Limb (tissue), 2 donors: ENCODE measurements at regions not wholly inside any gene's neighbourhood (a gene's known extent, or its start where the extent isn't known, plus 50 kb on each side); places are given as distances from the start of the nearest gene placed in this dataset.
"Not testable (repeated sequence)": the region's sequence is repeated elsewhere in the genome, so short reads cannot be mapped to it uniquely, and the experiment has no call there.

ENCODE experiments used
- DNase-seq, 2 donors: peaks; one replicate each; pipeline ENCODE4 v3.0.0-alpha.2; 2016; ENCODE audit errors: extremely low spot score in 2 of 2

DNA sequence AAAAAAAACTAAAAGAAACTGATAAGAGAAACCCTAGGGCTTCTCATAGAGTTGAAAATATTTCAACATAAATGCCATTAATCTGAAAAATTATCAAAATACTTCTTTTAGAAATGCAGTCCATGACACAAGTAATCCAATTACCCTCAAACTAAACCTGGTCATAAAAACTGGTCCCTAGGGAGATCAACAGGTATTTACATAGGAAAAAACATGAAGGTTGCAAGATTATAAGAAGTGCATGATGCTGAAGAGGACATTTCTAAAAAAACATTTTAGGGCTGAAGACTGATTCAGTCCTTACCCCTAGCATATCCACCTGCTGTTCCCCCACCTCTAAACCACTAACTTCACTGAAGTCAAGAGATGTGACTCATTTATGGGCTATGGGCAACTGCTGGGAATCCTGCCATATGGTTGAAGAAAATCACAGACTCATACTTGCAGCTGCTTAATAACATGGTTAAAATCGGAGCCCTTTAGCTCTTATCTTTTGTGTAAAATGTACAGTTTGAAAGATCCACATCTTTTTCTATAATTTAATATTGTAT, 131.0 kb upstream of the RUNX1 start:
- DNase-seq = no peak

DNA sequence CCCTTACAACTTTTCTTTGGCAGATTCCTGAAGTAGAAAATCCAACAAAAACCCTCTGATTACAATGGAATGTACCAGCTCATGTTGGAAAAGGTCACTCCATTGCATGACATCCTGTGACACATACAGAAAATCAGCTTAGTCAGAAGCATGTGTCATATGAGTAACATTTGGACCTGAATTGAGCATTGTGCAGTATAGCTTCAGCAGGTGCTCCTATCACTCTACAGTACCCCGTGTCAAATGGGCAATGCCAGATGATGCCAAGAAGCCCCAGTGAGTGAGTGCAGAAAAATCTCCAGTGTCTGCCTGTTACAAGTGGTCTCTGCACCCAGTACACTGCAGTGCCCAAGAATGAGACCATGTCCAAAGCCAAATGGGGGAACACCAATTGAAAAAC, 129.7 kb upstream of the RUNX1 start:
- DNase-seq = peak in 1 of 2 donors; percentile 34

DNA sequence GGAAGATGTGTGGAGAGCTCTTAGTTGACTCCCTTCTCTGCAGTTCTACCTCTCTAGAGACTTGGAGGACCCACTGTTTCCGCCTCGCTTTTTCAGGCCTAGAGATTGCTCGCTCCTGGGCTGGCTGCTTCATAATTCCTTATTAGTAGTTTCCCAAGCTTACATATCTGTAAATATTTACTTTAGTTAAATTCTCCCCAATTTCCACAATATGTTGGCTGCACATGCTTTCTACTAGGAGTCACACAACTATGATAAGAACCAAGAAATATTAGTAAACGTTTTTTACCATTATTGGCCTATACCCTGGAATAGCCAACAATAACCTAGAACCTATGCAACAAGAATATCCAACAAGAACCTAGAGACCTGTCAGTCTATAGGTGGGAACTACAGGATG, 129.0 kb upstream of the RUNX1 start:
- DNase-seq = no peak

DNA sequence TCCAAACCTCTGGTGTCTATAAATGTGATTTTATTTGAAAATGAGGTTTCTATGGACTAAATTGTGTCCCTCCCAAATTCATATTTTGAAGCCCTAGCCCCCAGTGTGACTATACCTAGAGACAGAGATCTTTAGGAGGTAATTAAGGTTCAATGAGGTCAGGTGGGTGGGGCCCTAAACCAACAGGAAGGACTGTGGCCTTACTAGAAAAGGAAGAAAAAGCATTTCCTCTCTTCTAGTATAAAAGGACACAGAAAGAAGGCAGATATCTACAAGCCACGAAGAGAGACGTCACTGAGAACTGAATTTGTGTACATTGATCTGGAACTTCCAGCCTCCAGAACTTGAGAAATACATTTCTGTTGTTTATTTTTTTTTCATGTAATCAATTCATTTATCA, 123.1 kb upstream of the RUNX1 start:
- no peak for DNase-seq

DNA sequence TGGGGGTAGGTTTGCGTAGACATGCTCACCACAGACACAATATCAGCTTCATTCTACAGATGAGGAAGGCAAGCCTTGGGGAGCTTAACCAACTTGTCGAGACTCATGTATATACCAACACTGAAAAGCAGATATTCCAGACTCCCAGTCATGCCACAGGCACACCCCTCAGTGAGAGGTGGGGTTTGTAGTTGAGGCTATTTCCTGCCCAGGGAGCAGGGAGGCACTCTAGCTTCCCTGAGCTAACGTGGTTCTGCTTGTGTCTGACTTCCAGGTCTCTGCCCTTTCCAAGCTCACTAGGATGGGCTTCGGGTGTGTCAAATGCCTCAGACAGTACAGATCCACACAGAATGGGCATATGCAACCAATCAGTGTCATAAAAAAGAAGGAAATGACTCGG, 122.3 kb upstream of the RUNX1 start:
- no peak for DNase-seq

DNA sequence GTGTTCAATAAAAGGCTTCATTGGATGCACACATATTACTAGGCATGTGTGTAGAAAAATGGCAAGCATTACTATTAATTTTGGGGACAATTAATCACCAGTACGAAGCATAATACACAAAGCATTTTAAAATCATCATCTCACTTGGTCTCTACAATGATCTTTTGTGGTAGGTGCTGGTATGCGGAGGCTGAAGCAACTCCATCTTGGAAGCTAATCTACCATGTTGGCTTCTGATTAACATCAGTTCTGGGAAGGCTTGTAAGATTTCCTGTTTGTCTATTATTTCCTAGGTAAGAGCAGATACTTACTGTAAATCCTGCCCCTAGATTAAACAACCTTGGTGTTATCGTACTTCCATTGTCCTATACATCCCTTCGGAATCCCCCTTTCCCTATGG, 121.7 kb upstream of the RUNX1 start:
- DNase-seq = no peak

DNA sequence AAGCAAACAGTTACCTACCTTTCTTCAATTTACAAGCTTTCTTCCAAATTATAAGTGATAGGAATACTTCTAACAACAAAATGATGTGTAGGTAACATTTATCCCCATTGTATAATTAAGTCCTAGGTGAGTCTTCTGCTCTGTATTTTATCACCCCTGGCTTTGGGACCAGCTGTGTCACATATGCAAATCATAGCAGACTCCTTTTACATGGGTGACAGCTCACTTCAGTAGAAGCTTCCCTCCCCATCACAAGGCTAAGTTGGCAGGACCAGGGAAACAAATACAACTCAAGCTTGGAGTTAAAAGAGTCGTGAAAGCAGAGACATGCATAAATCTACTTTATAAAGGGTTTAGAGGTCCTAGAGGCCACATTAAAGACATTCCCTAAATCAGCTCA, 121.1 kb upstream of the RUNX1 start:
- no peak for DNase-seq

DNA sequence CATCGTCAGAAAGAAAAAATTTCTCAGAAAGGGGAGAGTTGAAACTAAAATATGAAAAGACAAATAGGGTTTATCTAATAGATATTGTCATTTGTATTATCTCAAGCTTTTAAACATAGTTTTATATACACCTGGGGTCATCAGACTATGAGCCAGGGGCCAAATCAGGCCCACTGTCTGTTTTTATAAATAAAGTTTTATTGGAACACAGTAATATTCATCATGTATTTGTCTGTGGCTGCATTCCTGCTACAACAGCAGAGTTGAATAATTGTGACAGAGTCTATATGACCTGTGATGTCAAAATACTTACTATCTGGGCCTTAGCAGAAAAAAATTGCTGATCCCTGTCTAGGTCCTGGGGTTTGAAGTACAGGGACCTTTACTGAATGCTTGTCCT, 120.5 kb upstream of the RUNX1 start:
- DNase-seq = no peak

DNA sequence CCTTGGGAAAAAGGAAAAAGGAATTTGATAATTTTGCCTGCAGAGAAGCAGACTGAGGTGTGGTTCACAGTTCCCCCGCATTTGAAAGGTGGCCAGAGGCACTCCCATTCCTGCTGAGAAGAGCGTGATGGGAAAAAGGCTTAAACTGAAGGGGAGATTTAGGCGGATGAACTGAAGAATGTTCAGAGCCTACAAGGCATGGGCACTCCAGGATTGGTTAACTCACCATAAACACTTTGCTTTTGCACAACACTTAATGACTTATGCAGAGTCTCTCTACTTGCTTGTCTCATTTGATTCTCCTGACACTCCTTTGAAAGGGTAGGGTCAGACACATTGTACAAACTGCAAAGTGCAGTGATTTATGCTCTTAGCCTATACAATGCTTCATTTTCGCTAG, 119.6 kb upstream of the RUNX1 start:
- no peak for DNase-seq

DNA sequence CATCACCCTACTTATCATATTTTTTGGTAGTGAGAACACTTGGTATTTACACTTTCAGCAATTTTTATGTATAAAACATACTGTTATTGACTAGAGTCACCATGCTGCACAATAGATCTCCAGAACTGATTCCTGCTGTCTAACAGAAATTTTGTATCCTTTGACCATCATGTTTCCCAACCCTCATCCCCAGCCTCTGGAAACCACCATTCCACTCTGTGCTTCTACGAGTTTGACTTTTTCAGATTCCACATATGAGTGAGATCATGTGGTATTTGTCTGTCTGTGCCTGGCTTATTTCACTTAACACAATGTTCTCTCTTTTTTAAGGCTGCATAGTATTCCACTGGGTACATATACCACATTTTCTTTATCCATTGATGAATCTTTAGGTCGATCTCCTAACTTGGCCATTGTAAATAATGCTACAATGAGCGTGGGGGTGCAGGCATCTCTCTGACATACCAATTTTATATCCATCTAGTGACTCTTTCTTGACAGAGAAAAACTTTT, 115.9 kb upstream of the RUNX1 start:
- no peak for DNase-seq

DNA sequence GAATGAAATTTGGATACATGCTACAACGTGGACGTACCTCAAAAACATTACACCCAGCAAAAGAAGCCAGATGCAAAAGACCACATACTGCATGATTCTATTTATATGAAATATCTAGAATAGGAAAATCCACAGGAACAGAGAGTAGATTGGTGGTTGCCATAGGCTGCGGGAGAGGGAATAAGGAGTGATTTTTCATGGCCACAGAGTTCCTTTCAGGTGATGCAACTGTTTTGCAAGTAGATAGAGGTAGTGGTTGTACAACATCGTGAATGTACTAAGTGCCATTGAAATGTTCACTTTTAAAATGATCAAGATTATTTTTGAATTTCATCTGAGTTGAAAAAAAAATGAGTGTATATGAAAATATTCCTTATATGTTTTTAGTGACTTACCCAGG, 115.3 kb upstream of the RUNX1 start:
- no peak for DNase-seq

DNA sequence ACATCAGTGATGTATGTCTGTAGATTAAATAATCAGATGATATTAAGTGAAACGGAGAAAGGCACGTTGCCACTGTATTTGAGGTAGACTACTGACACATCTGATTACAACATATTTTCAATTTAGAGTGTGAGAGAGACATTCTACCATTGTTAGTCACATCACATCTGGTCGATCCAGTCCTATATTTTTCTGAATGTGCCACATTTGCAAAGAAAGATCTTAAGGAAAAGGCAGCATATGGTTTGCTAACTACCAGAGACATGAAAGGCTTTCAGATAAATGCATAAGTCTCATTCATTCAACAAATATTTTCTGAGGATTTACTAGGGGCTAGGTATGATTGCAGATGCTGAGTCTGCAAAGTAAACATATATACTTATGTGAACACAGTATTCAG, 114.3 kb upstream of the RUNX1 start:
- DNase-seq = no peak

DNA sequence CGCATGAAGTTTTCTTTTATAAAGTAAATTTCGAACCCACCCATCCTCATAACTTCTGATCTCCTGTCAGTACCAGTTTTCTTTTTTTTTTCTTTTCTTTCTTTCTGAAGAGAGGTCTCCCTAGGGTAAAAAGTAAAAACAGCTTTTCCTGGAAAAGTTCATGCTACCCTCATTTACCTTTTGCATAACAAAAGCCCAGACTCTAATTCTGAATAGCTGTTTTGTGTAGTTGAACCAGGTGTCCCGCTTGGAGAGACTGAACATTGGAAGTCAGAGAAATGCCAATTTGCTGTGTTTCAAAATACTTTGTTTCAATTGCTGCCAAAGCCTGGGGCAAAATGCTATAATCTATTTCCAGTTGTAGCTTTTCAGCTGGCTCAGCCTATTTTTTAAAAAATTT, 113.7 kb upstream of the RUNX1 start:
- no peak for DNase-seq

DNA sequence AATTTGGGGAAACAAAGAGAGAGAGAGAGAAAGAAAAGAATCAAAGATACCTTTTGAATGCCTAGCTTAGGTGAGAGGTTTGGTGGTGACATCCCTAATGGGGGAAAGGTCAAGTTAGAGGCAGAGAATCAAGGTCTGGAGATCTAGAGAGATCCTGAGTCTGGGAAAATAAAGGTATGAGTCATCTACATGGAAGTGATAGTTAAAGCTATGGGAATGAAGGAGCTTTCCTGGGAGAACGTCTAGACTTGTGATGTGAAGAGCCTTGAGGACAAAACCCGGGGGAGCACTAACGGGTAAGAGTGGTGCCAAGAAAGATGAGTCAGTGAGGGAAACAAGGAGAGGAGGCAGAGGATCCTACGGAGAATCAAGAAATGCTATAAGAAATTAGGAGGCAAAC, 110.8 kb upstream of the RUNX1 start:
- no peak for DNase-seq

DNA sequence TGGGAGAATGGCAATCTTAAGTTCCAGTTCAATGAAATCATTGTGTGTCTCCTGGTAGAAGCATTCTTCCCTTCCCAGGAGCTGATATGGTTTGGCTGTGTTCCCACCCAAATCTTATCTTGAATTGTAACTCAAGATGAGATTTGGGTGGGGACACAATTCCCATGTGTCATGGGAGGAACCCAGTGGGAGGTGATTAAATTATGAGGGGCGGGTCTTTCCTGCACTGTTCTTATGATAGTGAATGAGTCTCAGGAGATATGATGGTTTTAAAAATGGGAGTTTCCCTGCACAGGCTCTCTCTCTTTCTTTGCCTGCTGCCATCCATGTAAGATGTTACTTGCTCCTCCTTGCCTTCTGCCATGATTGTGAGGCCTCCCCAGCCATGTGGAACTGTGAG, 108.3 kb upstream of the RUNX1 start:
- not testable (repeated sequence) for DNase-seq

DNA sequence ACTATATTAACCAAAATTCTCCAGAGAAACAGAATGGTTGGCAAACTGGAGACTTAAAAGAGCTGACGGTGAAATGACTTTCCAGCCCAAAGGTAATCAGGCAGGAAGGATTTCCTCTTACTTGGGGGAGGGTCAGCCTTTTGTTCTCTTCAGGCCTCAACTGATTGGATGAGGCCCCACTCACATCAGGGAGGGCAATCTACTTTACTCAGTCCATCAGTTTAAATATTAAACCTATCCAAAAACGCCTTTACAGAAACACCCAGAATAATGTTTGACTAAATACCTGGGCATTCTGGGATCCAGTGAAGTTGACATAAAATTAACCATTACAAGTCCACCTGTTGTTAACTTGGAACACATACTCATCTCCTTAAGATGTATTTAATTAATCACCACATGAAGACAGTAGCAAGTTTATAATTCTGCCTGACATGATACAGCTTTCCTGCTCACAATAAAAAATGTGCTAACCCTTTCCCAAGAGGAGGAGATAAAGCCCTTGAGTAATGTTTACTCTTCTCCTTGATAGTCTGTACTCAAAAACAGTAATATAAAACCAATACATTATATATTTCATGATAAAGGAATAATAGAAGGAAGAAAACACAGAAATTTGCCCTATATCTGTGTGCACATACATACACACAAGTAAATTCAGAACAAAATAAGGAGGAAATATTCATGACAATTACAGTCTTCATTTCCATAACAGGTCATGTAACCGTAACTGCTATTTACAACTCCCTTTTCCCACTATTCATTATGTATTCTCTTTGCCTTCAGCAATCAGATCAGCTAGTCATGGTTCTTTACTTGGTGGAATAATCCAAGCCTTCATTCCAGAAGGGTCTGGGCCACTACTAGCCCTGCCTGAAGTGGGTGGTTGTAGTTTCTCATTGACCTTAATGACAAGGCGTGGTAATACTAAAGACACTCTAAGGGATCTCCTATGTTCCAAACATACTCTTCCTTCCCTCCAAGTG, 107.5 kb upstream of the RUNX1 start:
- no peak for DNase-seq

DNA sequence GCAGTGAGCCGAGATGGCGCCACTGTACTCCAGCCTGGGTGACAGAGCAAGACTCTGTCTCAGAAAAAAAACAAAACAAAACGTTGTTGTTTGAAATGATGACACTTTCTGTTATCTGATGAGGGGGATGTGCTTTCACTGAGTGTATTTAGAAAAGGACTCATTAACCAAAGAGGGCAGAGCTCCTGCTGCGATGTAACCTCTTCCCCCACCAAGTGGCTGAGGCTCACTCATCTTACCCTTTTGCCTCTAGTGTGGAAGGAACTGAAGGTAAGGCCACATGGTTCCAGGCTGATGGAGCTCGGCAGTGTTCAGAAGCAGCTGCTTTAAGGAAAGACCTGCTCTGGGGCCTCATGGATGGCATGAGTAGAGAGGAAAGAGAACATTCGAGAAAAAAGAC, 105.7 kb upstream of the RUNX1 start:
- DNase-seq = no peak

DNA sequence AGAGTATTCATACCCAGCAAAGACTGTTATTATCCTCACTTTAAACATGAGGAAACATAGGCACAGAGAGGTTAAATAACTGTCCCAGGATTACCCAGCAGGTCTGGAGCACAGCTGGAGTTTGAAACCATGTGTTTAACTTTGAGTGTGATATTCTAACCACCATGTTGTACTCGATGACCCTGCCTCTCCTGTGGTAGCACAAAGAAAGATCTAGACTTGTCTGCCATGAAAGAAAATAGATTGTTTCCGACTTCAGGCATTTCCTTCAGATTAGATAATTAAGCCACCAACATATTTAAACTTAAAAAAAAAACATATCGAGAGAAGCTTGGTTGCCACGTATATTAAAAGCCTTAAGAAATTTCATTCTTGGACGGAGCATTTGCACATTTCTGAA, 104.6 kb upstream of the RUNX1 start:
- DNase-seq = no peak

DNA sequence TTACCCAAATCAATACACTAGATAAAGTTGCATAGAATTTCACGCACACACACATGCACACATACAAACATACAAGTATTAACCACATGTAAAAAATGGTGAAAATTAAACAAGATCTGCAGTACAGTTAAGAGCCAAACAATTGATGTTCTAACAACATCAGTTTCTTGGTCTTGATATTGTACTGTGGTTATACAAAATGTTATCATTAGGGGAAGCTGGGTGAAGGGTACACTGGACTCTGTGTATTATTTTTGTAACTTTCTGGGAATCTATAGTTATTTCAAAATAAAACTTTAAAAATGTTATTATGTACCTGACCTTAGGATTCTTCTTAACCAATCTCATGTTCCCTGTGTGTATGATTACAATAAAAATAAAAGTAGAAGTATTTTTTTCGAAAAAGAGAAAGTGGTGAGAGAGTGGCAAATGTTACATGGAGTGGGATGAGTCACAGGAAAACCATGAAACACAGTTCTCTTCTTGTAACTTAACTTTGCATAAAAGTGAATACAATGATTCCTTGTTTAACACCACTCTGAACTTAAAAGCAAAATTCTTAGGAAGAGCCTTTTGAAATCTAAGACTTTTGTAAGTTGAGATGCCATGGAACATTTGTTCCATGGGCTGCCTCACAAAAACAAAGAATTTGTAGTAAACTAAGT, 101.6 kb upstream of the RUNX1 start:
- DNase-seq = no peak

DNA sequence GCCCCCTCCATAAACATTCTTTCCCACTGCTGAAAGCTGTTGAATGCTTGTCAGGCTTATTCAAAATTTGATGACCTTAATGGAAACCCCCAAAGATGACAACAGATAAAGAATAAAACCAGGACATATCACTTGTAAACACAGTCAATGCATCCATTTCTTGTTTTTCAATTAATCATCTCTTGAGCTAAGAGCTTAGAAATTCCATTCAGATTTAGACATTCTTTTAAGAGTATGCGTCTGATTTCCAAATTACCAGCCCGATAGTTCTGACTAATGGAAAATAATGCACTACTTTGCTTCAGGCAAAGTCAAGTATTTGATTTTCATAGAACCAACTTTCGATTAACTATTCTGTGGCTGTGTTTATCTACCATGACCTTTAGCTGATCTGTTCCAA, 100.6 kb upstream of the RUNX1 start:
- no peak for DNase-seq

DNA sequence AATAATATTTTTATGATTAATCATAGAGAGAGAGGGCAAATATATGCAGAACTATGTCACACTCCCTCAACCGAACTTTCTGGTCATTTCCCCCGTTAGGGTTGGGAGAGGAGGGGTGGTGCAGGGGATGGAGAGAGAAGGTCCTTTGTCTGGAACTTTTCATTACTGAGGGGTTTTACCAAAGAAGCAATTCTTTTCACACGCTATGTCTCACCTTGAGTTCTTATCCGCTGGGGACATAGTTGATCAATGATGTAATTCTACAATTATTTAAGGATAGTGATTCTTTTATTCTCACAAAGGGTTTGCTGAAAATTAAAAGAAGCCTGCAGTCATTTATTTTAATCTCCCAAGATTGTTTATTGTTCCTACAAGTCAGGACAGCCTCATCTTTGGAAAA, 98.3 kb upstream of the RUNX1 start:
- DNase-seq = no peak

DNA sequence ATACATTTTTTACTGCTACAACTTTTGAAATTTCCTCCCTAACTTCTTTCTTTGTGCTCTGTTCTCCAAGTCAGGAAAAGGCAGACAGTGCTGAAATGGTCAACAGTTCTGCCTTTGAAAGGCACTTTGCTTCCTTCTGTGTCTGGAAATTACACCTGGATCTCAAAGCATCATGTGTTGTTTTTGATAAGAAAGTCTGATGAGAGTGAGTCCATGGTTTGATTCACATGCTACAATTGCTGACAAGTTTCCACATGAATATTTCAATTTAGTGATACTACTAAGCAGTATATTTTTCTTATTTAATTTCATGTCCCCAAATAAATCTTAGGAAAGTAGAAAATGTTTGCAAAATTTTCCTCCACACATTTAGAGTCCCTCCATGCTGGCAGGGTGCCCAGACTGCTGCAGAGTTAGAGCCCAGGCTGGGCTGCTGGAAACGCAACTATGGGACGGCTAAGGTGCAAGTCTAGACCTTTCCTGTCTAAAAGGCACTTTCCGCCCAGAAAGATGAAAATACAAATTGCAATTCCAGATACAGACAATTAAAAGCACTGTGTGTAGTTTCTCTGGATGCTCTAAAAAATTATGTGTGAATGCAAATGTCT, 96.6 kb upstream of the RUNX1 start:
- peak; percentile 22 to 51 for DNase-seq
